Activated CD4-positive, alpha-beta T cell treated with anti-CD3 and anti-CD28 coated beads, Interleukin-2, amount 50 U/mL, for 1 hour (primary cell): ENCODE measurements at regions not wholly inside any gene's neighbourhood (a gene's known extent, or its start where the extent isn't known, plus 50 kb on each side); places are given as distances from the start of the nearest gene placed in this dataset.

Source experiments
- DNase-seq: peaks from one replicate; pipeline ENCODE4 v3.0.0-alpha.2; 2020

DNA sequence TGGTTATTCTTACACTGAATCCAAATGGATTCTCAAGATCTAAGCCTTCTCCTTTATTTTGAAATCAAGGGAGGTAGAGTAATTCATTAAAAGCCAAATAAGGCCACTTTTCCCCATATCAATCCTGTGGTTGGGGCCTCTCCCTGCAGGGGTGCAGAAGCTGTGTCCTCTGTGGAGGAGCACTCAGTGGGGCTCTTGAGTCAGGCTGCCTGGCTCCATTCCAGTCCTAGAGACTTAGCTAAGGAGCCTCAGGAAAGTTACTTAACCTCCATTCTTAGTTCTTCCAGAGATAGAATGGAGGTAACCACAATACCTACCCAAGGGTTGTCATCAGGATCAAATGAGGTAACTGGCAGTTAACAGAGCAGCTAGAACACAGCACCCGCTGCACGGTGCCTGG lies 564.3 kb downstream of the CMPK2 start:
- no peak for DNase-seq

GRCh38 chr2:6308986-6309385 lies 556.7 kb downstream of the CMPK2 start:
- no peak for DNase-seq

- DNase-seq, result no peak
Observed at GRCh38 chr2:6309415-6310255, 556.1 kb downstream of the CMPK2 start.

- no peak for DNase-seq
Observed at GRCh38 chr2:6310256-6311215, 555.2 kb downstream of the CMPK2 start.

DNA sequence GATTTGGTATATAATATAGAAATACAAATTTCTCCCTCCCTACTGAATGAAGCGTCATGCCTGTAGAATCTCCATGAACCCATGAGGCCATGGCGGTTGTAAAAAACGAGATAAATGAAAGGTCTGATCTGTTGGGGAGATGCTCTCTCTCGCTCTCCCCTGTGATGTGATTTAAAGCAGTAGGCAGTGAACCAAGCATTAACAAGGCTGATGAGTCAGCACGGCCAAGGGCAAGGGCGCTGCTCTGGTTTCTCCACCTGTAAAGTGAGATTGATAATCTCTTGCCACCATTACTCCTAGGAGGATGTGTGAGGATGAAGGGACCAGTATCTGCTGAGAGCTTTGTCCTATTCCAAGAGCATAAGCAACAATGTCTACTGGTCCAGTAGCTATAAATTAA lies 553.3 kb downstream of the CMPK2 start:
- DNase-seq, result no peak

- no peak for DNase-seq
Observed at GRCh38 chr2:6314218-6314960, 551.3 kb downstream of the CMPK2 start.

GRCh38 chr2:6325616-6326015 lies 540.1 kb downstream of the CMPK2 start:
- no peak for DNase-seq

DNA sequence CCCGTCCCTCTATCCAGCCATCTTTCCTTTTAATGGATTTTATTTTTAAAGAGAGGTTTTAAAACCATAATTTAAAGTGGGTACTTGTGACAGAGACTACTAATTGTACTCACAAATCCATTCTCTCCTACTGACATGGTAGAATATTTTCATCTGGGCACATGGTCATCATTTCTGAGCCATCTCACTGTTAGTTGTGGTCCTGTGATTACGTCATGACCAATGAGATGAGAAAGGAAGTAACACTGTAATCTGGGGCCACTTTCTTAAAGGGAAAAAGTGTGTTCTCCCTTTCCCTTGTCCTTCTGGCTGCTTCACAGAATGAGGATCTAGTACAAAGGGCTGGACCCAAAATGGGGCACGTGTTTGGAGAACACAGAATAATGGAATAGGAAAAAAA lies 538.7 kb downstream of the CMPK2 start:
- DNase-seq, result no peak

DNA sequence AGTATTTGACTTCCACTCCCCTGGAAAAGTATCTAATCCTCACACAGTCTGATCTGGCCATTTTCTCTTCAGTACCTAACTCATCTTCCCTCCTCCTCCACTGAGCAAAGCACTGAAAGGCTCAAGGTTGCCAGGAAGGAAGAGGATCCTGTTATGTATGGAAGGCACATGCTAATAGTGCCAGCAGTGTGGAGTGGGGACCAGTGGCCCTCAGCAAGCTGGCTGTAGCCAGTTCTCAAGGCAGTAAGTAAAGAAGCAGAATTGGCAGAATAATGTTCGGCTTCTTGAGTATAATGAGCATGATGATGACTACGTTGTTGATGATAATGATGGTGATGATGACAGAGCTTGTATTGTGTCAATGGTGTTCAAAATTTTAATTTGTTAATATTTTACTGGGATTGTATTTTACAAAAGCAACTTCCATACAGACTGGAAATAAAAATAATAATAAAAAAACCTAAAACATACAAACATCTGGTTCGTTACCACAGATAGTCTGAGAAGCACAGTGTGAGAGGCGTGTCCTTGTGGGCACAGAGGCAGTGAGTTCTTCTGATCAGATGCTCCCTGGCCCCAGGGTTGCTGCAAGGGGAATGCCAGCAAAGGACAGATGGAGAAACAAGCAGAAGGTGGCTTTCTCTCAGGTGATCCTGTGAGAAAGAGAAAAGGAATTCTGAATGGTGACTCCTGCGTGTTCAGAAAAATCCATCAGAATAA lies 528.8 kb downstream of the CMPK2 start:
- no peak for DNase-seq

- no peak for DNase-seq
Observed at GRCh38 chr2:6337472-6337820, 528.3 kb downstream of the CMPK2 start.

DNA sequence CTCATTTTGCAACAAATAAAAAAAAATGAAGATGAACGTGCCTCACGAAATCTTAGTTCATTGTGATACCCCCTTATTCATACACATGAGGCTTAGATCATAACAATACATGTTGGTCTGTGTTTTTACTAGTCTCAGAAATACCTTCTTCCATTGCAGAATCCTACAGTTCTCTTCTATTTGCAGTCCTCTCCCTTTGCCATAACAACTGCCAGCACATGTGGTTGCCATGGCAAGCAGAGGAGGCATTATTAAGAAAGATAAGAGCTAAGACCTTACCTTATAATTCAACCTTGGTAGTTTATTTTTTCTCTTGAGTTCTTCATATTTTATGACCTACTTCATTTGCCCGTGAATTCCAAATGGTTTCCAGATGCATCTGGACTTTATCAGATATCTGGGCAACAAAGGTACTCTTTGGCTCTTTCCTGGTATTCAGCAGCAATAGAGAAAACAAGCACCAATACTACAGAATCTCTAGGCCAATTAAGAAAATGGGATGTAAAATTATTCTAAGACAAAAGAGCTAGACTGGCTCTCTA lies 524.0 kb downstream of the CMPK2 start:
- no peak for DNase-seq

- DNase-seq, result no peak
Observed at GRCh38 chr2:6342273-6342920, 523.3 kb downstream of the CMPK2 start.

- DNase-seq, result no peak
Observed at GRCh38 chr2:6343076-6343475, 522.6 kb downstream of the CMPK2 start.

GRCh38 chr2:6352247-6352646 lies 513.5 kb downstream of the CMPK2 start:
- DNase-seq, result no peak

- DNase-seq, result no peak
Observed at GRCh38 chr2:6352906-6353515, 512.7 kb downstream of the CMPK2 start.

DNA sequence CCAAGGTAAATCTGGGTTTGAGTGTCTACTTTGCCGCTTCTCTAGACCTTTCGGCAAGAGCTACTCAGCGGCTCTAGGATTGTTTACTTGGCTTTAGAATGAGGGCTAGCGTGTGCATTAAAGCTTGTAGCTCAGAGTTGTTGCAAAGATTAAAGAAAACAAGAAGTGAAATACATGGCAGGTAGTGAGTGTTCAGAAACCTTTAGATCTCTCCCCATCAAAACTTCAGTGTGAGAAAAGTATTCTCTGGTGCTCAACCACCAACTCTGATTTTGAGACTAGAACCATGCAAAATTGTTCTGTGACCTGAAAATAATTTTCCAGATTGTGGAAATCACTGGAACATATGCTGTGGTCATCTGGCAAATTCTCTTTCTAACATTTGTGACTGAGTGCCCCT lies 512.0 kb downstream of the CMPK2 start:
- DNase-seq, result no peak

- DNase-seq, result no peak
Observed at GRCh38 chr2:6354546-6354945, 511.2 kb downstream of the CMPK2 start.

GRCh38 chr2:6355886-6356761 lies 509.6 kb downstream of the CMPK2 start:
- no peak for DNase-seq

- no peak for DNase-seq
Observed at GRCh38 chr2:6358546-6358945, 507.2 kb downstream of the CMPK2 start.

DNA sequence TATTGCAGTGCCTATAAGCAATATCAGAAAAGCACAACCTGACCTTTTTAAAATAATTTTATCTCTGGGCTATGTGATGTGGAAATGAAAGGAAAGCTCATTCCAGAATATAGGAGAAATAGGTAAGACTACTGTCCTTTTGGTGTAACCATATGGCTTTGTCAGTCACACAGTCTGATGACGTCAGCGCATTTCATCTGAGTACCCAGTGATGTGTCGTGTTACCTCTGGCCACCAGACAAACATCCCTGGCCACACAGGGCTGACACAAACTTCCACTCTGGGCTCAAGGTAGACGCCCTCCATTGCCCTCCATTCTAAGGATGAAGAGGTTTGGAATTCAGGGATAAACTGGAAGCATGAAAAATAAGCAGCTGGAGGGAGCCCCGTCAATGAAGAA lies 506.7 kb downstream of the CMPK2 start:
- DNase-seq, result no peak
